IPS-18c (cell line): ENCODE measurements at regions not wholly inside any gene's neighbourhood (a gene's known extent, or its start where the extent isn't known, plus 50 kb on each side); places are given as distances from the start of the nearest gene placed in this dataset.
"Not testable (repeated sequence)": the region's sequence is repeated elsewhere in the genome, so short reads cannot be mapped to it uniquely, and the experiment has no call there.

ENCODE experiments used
- H3K4me3 ChIP-seq: 2 replicates; pipeline ENCODE4 v1.7.0; 2013; ENCODE audit warnings: low read depth, mild to moderate bottlenecking, low read length, moderate library complexity; ENCODE audit not compliant: insufficient read depth
- H3K9me3 ChIP-seq: one replicate; pipeline ENCODE4 v1.6.1; 2013; ENCODE audit warnings: mild to moderate bottlenecking, low read length, moderate library complexity; ENCODE audit not compliant: control insufficient read depth, insufficient read depth

- Histone ChIP-seq H3K9me3 (no peaks in the 10 kb centered on the region), H3K4me3 (no peak overlapping the region)
These were observed 139.6 kb downstream of the MYLK4 start for GRCh38 chr6:2611092-2611491.

GRCh38 chr6:2608503-2608902 is 142.2 kb downstream of the MYLK4 start:
- Histone ChIP-seq H3K9me3 (no peaks in the 10 kb centered on the region), H3K4me3 (no peak overlapping the region)

- Histone ChIP-seq H3K9me3 (no peaks in the 10 kb centered on the region), H3K4me3 (no peak overlapping the region)
These were observed 150.4 kb downstream of the MYLK4 start for GRCh38 chr6:2600363-2600762.

GRCh38 chr6:2599817-2600216 is 150.9 kb downstream of the MYLK4 start:
- Histone ChIP-seq H3K4me3 (no peak overlapping the region), H3K9me3 (no peaks in the 10 kb centered on the region)

GRCh38 chr6:2598867-2599266 is 151.9 kb downstream of the MYLK4 start:
- Histone ChIP-seq H3K9me3 (no peaks in the 10 kb centered on the region), H3K4me3 (no peak overlapping the region)

- H3K9me3 ChIP-seq = no peaks in the 10 kb centered on the region
- no peak overlapping the region for H3K4me3 ChIP-seq
These were observed 152.7 kb downstream of the MYLK4 start for GRCh38 chr6:2597991-2598390.

- H3K4me3 ChIP-seq, H3K9me3 ChIP-seq: not testable (repeated sequence)
These were observed 153.3 kb downstream of the MYLK4 start for GRCh38 chr6:2597457-2597856.

GRCh38 chr6:2596222-2596621 is 154.5 kb downstream of the MYLK4 start:
- Histone ChIP-seq H3K4me3 (no peak overlapping the region), H3K9me3 (no peaks in the 10 kb centered on the region)

GRCh38 chr6:2594868-2595267 is 155.9 kb downstream of the MYLK4 start:
- H3K9me3 ChIP-seq = no peaks in the 10 kb centered on the region
- H3K4me3 ChIP-seq = no peak overlapping the region

- H3K9me3 ChIP-seq = no peaks in the 10 kb centered on the region
- H3K4me3 ChIP-seq = no peak overlapping the region
These were observed 157.6 kb downstream of the MYLK4 start for GRCh38 chr6:2593167-2593566.

- Histone ChIP-seq H3K4me3 (no peak overlapping the region), H3K9me3 (no peaks in the 10 kb centered on the region)
These were observed 161.5 kb downstream of the MYLK4 start for GRCh38 chr6:2589171-2589661.

GRCh38 chr6:2583459-2583858 is 167.3 kb downstream of the MYLK4 start:
- H3K4me3 ChIP-seq = no peak overlapping the region
- H3K9me3 ChIP-seq = no peaks in the 10 kb centered on the region

GRCh38 chr6:2582268-2582667 is 168.5 kb downstream of the MYLK4 start:
- Histone ChIP-seq H3K9me3 (no peaks in the 10 kb centered on the region), H3K4me3 (no peak overlapping the region)

- Histone ChIP-seq H3K9me3 (no peaks in the 10 kb centered on the region), H3K4me3 (no peak overlapping the region)
These were observed 169.1 kb downstream of the MYLK4 start for GRCh38 chr6:2581611-2582010.

- Histone ChIP-seq H3K9me3 (no peaks in the 10 kb centered on the region), H3K4me3 (no peak overlapping the region)
These were observed 169.7 kb downstream of the MYLK4 start for GRCh38 chr6:2581011-2581410.

GRCh38 chr6:2579804-2580570 is 170.7 kb downstream of the MYLK4 start:
- H3K4me3 ChIP-seq = no peak overlapping the region
- H3K9me3 ChIP-seq = no peaks in the 10 kb centered on the region

- H3K4me3 ChIP-seq = no peak overlapping the region
- no peaks in the 10 kb centered on the region for H3K9me3 ChIP-seq
These were observed 171.4 kb downstream of the MYLK4 start for GRCh38 chr6:2579241-2579761.

GRCh38 chr6:2578767-2579166 is 172.0 kb downstream of the MYLK4 start:
- Histone ChIP-seq H3K4me3 (no peak overlapping the region), H3K9me3 (no peaks in the 10 kb centered on the region)

GRCh38 chr6:2576499-2576898 is 174.2 kb downstream of the MYLK4 start:
- Histone ChIP-seq H3K4me3 (no peak overlapping the region), H3K9me3 (no peaks in the 10 kb centered on the region)
